Motor neuron (in vitro differentiated cells): ENCODE measurements at regions not wholly inside any gene's neighbourhood (a gene's known extent, or its start where the extent isn't known, plus 50 kb on each side); places are given as distances from the start of the nearest gene placed in this dataset.
A peak's percentile ranks its signal among the peaks of the same experiment; 100 is the strongest.

Experiments
- ATAC-seq, 8 experiments: fragments of 200-7000 bp; cut with Tn5 transposase; replicated peaks in 6 of 8; 2 replicates each; pipeline ENCODE4 v1.8.0; 2021; ENCODE audit warnings: mild to moderate bottlenecking in 8 of 8, moderate library complexity in 8 of 8
- H3K27ac ChIP-seq, 2 donors: fragments of 250-450 bp; sonication (Bioruptor Pico); 2 replicates each; pipeline ENCODE4 v1.9.0; 2021; ENCODE audit warnings: antibody characterized with exemption in 2 of 2, mild to moderate bottlenecking in 2 of 2, moderate library complexity in 1 of 2
- H3K4me1 ChIP-seq, 2 donors: fragments of 250-450 bp; sonication (Bioruptor Pico); replicated peaks in 1 of 2; 2 replicates each; pipeline ENCODE4 v1.6.1; 2021; ENCODE audit warnings: antibody characterized with exemption in 2 of 2, mild to moderate bottlenecking in 2 of 2, moderate library complexity in 1 of 2
- H3K4me3 ChIP-seq, 5 donors: fragments of 250-450 bp; sonication (Bioruptor Pico); 2 replicates each; pipeline ENCODE4 v1.9.0; 2021; ENCODE audit warnings: antibody characterized with exemption in 5 of 5, mild to moderate bottlenecking in 5 of 5, moderate library complexity in 4 of 5
- WGBS, 10 experiments: fragments of 450-650 bp; shearing (Covaris generic); methylation state at CpG; one replicate each; pipeline ENCODE4 v1.0.0; 2022; 5-methylcytosine and 5-hydroxymethylcytosine counted together
- in situ Hi-C, 9 experiments: fragments of 400-800 bp; cut with MboI; loops; one replicate each; pipeline ENCODE4 v1.15.0; 2021; ENCODE audit warnings: low sequenced_read_pairs in 9 of 9, low pct_unique_long_range_greater_than_20kb in 2 of 9; ENCODE audit not compliant: unreplicated experiment in 9 of 9

DNA sequence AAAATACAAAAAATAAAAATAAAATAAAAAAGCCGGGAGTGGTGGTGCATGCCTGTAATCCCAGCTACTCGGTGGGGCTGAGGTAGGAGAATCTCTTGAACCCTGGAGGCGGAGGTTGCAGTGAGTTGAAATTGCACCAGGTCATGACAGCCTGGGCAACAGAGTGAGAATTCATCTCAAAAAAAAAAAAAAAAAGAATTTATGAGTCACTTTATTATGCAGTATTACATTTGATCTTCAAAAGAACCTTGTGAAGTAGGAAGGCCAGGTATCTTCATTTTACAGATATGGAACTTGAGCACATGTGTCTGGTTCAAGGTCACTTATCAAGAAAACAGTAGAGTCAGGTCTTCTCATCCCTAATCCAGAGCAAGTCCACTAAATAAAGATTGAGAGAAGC lies 459.4 kb upstream of the HNRNPA3 start:
- Histone ChIP-seq H3K27ac (no peak overlapping the region), H3K4me3 (no peak overlapping the region), H3K4me1 (peaks cover 4 to 22% of the 10 kb centered on the region in 2 donors)
- in situ Hi-C loops = no loop called here
- 54 to 96% (median 75%) methylated on average over 1 to 3 of the region's 3 CpGs; no CpG with 5 or more reads in 3 of the 10 experiments for WGBS, 10 experiments
- ATAC-seq = no peak

GRCh38 chr2:176753752-176754474 lies 458.7 kb upstream of the HNRNPA3 start:
- no peak overlapping the region for H3K27ac ChIP-seq
- in situ Hi-C loops = no loop called here
- peaks cover 4 to 18% of the 10 kb centered on the region in 2 donors for H3K4me1 ChIP-seq
- ATAC-seq = peak in 5 of 8 experiments; percentile 26 to 98 (median 87)
- H3K4me3 ChIP-seq = no peak overlapping the region
- WGBS, 10 experiments = 0 to 100% (median 48%) methylated on average over 1 to 2 of the region's 2 CpGs; no CpG with 5 or more reads in 2 of the 10 experiments

GRCh38 chr2:176755537-176756135 lies 457.0 kb upstream of the HNRNPA3 start:
- Histone ChIP-seq H3K27ac (no peak overlapping the region), H3K4me1 (peaks cover 4 to 10% of the 10 kb centered on the region in 2 donors), H3K4me3 (no peak overlapping the region)
- ATAC-seq = peak in 1 of 8 experiments; percentile 15
- in situ Hi-C loops = no loop called here
- 21 to 80% (median 59%) methylated on average over 3 to 4 of the region's 4 CpGs; no CpG with 5 or more reads in 2 of the 10 experiments for WGBS, 10 experiments

DNA sequence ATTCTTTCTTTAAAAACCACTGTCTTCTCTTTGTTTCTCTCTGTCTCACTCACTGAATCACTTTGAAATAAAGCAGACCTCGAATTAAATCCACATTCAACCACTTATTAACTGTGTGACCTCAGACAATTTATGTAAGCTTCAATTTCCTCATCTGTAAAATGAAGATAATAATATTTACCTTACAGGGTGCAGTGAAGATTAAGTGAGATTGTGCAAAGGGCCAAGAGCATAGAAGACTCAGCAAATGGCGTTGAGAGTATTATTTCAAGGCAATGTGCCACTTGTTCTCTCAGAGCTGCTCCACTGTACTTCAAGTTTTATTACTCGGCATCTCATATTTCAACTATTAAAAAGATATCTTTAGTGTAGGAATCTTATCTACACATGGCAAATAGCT lies 454.2 kb upstream of the HNRNPA3 start:
- in situ Hi-C loops = no loop called here
- 50 to 92% (median 74%) methylated on average over 1 to 3 of the region's 3 CpGs for WGBS, 10 experiments
- no peak overlapping the region for H3K4me3 ChIP-seq
- H3K4me1 ChIP-seq = peaks cover 4 to 9% of the 10 kb centered on the region in 2 donors
- ATAC-seq = no peak
- no peak overlapping the region for H3K27ac ChIP-seq

- Histone ChIP-seq H3K27ac (no peak overlapping the region), H3K4me3 (no peak overlapping the region), H3K4me1 (peaks cover 15 to 20% of the 10 kb centered on the region in 2 donors)
- in situ Hi-C loops = no loop called here
- WGBS, 10 experiments = 80 to 100% (median 97%) methylated on average over 1 to 4 of the region's 4 CpGs
- ATAC-seq = no peak
Observed at GRCh38 chr2:176760439-176760838, 452.2 kb upstream of the HNRNPA3 start.

- peaks cover 15 to 20% of the 10 kb centered on the region in 2 donors for H3K4me1 ChIP-seq
- in situ Hi-C loops = no loop called here
- H3K27ac ChIP-seq = no peak overlapping the region
- WGBS, 10 experiments = 8 to 84% (median 56%) methylated on average over 1 to 2 of the region's 2 CpGs; no CpG with 5 or more reads in 1 of the 10 experiments
- no peak overlapping the region for H3K4me3 ChIP-seq
- peak in 2 of 8 experiments; percentile 27 to 50 for ATAC-seq
Observed at GRCh38 chr2:176763130-176763529, 449.5 kb upstream of the HNRNPA3 start.

GRCh38 chr2:176763851-176764404 lies 448.7 kb upstream of the HNRNPA3 start:
- H3K4me3 ChIP-seq = no peak overlapping the region
- 0 to 67% (median 38%) methylated on average over 1 to 5 of the region's 7 CpGs; no CpG with 5 or more reads in 2 of the 10 experiments for WGBS, 10 experiments
- no peak overlapping the region for H3K27ac ChIP-seq
- in situ Hi-C loops = no loop called here
- H3K4me1 ChIP-seq = peaks cover 15 to 20% of the 10 kb centered on the region in 2 donors
- ATAC-seq = peak in 5 of 8 experiments; percentile 73 to 90 (median 83)

GRCh38 chr2:176764921-176765320 lies 447.7 kb upstream of the HNRNPA3 start:
- no peak for ATAC-seq
- in situ Hi-C loops = no loop called here
- no peak overlapping the region for H3K27ac ChIP-seq

GRCh38 chr2:176766005-176766404 lies 446.6 kb upstream of the HNRNPA3 start:
- H3K4me3 ChIP-seq = no peak overlapping the region
- WGBS, 10 experiments = 70 to 100% (median 100%) methylated on average over 1 to 6 of the region's 9 CpGs; no CpG with 5 or more reads in 1 of the 10 experiments
- no peak for ATAC-seq
- in situ Hi-C loops = no loop called here
- H3K27ac ChIP-seq = no peak overlapping the region
- peaks cover 15 to 20% of the 10 kb centered on the region in 2 donors for H3K4me1 ChIP-seq

More at GRCh38 chr2:176764921-176765320, 447.7 kb upstream of the HNRNPA3 start:
- peaks cover 15 to 20% of the 10 kb centered on the region in 2 donors for H3K4me1 ChIP-seq
- no peak overlapping the region for H3K4me3 ChIP-seq
- 66 to 100% (median 91%) methylated on average over 1 to 5 of the region's 6 CpGs; no CpG with 5 or more reads in 1 of the 10 experiments for WGBS, 10 experiments

GRCh38 chr2:176768185-176768584 lies 444.4 kb upstream of the HNRNPA3 start:
- Histone ChIP-seq H3K27ac (no peak overlapping the region), H3K4me1 (peaks cover 13 to 14% of the 10 kb centered on the region in 2 donors), H3K4me3 (no peak overlapping the region)
- 17 to 67% methylated on average over 1 of the region's 1 CpG; no CpG with 5 or more reads in 8 of the 10 experiments for WGBS, 10 experiments
- in situ Hi-C loops = no loop called here
- ATAC-seq = no peak

DNA sequence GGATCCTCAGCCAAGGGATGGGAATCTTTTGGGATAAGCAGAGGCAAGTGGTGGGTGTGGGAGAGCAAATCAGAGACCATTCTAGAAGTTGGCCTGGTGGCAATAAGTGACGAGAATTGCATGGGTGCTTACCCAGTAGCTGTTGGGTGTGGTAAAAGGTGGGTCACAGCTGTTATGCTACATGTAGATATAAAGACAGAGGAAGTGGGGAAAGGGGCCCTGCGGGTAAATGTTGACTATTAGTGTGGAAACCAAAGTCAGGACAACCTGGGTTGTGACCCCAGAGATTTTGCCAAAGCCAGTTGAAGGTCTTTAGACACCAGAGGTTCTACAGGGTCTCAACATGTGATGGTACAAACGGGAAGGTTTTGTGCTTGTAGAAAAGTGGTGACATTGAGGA lies 443.6 kb upstream of the HNRNPA3 start:
- Histone ChIP-seq H3K4me3 (no peak overlapping the region), H3K4me1 (peaks cover 5 to 6% of the 10 kb centered on the region in 2 donors), H3K27ac (no peak overlapping the region)
- ATAC-seq = no peak
- in situ Hi-C loops = no loop called here
- WGBS, 10 experiments = 0 to 100% (median 63%) methylated on average over 1 to 3 of the region's 3 CpGs; no CpG with 5 or more reads in 2 of the 10 experiments

- ATAC-seq = no peak
Observed at GRCh38 chr2:176769499-176770370, 442.9 kb upstream of the HNRNPA3 start.

More at GRCh38 chr2:176769499-176770370, 442.9 kb upstream of the HNRNPA3 start:
- H3K4me3 ChIP-seq = no peak overlapping the region
- 85 to 100% (median 92%) methylated on average over 1 to 6 of the region's 6 CpGs for WGBS, 10 experiments
- H3K4me1 ChIP-seq = no peaks in the 10 kb centered on the region
- H3K27ac ChIP-seq = no peak overlapping the region
- in situ Hi-C loops = no loop called here
